ENCODE measurements at regions not wholly inside any gene's neighbourhood (a gene's known extent, or its start where the extent isn't known, plus 50 kb on each side); places are given as distances from the start of the nearest gene placed in this dataset.

DNA sequence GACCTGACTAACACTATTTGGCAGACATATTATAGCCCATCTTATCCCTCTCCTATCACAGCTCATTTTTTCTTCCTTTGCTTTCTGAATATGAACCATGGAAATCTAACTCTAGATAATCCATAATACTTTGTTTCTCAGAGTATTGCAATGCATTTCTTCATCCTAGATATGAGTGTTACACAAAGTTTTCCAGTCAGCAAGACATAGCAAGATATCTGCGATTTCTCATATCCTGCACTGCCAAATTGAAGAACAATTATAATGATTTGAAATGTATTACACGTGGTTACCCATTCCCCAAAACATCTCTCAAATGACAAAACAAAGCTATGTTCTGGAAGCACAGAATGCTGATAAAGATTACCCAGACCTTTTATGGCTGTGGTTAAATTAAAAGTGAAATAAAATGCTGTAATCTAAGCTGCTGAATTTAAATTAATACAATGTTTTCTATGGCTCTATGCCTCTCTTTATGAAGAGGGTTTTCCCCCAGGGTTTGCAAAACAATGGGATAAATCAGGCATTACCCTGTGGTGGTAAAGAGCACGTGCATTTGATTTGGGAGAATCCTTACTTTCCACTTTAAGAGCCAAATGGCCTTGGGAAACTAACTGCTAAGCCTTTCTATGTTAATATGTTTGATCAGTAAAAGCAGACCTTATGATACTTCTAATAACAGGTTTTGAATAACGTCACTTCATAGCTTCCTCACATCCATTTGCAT, 1291.0 kb upstream of the CNTN5 start:
- no peak for TF ChIP-seq ZBTB17 (CRISPR knock-in tag; IDR thresholded peaks at IDR 0.05)
- no peak for TF ChIP-seq ADNP (tag; IDR thresholded peaks at IDR 0.05)
- TF ChIP-seq CC2D1A (IDR thresholded peaks at IDR 0.05) = no peak
- TF ChIP-seq, protein P1, sequence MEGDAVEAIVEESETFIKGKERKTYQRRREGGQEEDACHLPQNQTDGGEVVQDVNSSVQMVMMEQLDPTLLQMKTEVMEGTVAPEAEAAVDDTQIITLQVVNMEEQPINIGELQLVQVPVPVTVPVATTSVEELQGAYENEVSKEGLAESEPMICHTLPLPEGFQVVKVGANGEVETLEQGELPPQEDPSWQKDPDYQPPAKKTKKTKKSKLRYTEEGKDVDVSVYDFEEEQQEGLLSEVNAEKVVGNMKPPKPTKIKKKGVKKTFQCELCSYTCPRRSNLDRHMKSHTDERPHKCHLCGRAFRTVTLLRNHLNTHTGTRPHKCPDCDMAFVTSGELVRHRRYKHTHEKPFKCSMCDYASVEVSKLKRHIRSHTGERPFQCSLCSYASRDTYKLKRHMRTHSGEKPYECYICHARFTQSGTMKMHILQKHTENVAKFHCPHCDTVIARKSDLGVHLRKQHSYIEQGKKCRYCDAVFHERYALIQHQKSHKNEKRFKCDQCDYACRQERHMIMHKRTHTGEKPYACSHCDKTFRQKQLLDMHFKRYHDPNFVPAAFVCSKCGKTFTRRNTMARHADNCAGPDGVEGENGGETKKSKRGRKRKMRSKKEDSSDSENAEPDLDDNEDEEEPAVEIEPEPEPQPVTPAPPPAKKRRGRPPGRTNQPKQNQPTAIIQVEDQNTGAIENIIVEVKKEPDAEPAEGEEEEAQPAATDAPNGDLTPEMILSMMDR (IDR thresholded peaks at IDR 0.05 in 2 of 3, conservative IDR thresholded peaks at IDR 0.05 in 1 of 3; ENCODE audit: insufficient read depth in 2 of 3, low read depth in 1 of 3, low read length in 3 of 3) = no peak
- no peak for TF ChIP-seq ATF2 (CRISPR knock-in tag; IDR thresholded peaks at IDR 0.05)
- TF ChIP-seq MYC (IDR thresholded peaks at IDR 0.05; ENCODE audit: low read depth, low read length) = no peak
- no peak for TF ChIP-seq MYC (CRISPR knock-in tag; IDR thresholded peaks at IDR 0.05; ENCODE audit: borderline replicate concordance, low read depth)
- no peak for TF ChIP-seq FOXP4 (CRISPR knock-in tag; IDR thresholded peaks at IDR 0.05; ENCODE audit: borderline replicate concordance)
- no peak for TF ChIP-seq HMG20B (CRISPR knock-in tag; IDR thresholded peaks at IDR 0.05)
- TF ChIP-seq ZNF124 (CRISPR knock-in tag; IDR thresholded peaks at IDR 0.05) = no peak
- no peak for TF ChIP-seq HDGF (IDR thresholded peaks at IDR 0.05)
- TF ChIP-seq EZH2 (IDR thresholded peaks at IDR 0.05; ENCODE audit: borderline replicate concordance, low read depth, low read length) = no peak
- TF ChIP-seq E2F4 (CRISPR knock-in tag; IDR thresholded peaks at IDR 0.05; ENCODE audit: low read depth) = no peak
- no peak for TF ChIP-seq ZNF589 (CRISPR knock-in tag; IDR thresholded peaks at IDR 0.05; ENCODE audit: low read depth)

Measured in K562 (cell line).